Neural progenitor cell (in vitro differentiated cells): ENCODE measurements at regions not wholly inside any gene's neighbourhood (a gene's known extent, or its start where the extent isn't known, plus 50 kb on each side); places are given as distances from the start of the nearest gene placed in this dataset.

ENCODE experiments used
- DNase-seq: peaks from one replicate; pipeline ENCODE4 v3.0.0-alpha.2; 2016; ENCODE audit warnings: low spot score
- H2AFZ ChIP-seq: fragments of 200-600 bp; sonication (generic); replicated peaks from 2 replicates; pipeline ENCODE4 v1.6.1; 2016; ENCODE audit warnings: antibody characterized with exemption
- H3F3A ChIP-seq: fragments of 200-600 bp; sonication (generic); 2 replicates; pipeline ENCODE4 v1.6.1; 2016; ENCODE audit warnings: antibody characterized with exemption, low read depth
- H3K27ac ChIP-seq: fragments of 200-600 bp; sonication (generic); 2 replicates; pipeline ENCODE4 v1.5.1; 2016; ENCODE audit warnings: mild to moderate bottlenecking
- H3K27me3 ChIP-seq: fragments of 200-600 bp; sonication (generic); 2 replicates; pipeline ENCODE4 v1.6.1; 2016; ENCODE audit warnings: mild to moderate bottlenecking, moderate library complexity
- H3K36me3 ChIP-seq: fragments of 200-600 bp; sonication (generic); 2 replicates; pipeline ENCODE4 v1.5.1; 2016
- H3K4me1 ChIP-seq: fragments of 200-600 bp; sonication (generic); 2 replicates; pipeline ENCODE4 v1.6.1; 2016; ENCODE audit warnings: mixed run types
- H3K4me2 ChIP-seq: fragments of 200-600 bp; sonication (generic); 2 replicates; pipeline ENCODE4 v1.6.1; 2016
- H3K4me3 ChIP-seq: fragments of 200-600 bp; sonication (generic); 2 replicates; pipeline ENCODE4 v1.5.1; 2016
- H3K79me2 ChIP-seq: fragments of 200-600 bp; sonication (generic); 2 replicates; pipeline ENCODE4 v1.6.1; 2016; ENCODE audit warnings: low read depth
- H3K9ac ChIP-seq: fragments of 200-600 bp; sonication (generic); 2 replicates; pipeline ENCODE4 v1.6.1; 2016
- H3K9me3 ChIP-seq: fragments of 200-600 bp; sonication (generic); 2 replicates; pipeline ENCODE4 v1.5.1; 2016; ENCODE audit warnings: low read depth
- H4K20me1 ChIP-seq: fragments of 200-600 bp; sonication (generic); 2 replicates; pipeline ENCODE4 v1.6.1; 2016; ENCODE audit warnings: low read depth
- H3K27ac Mint-ChIP-seq: 3 replicates; pipeline ENCODE4 v1.8.0; 2021; ENCODE audit warnings: mixed read lengths
- H3K27me3 Mint-ChIP-seq: 2 replicates; pipeline ENCODE4 v1.8.0; 2022; ENCODE audit warnings: low read depth, mild to moderate bottlenecking, inconsistent platforms, moderate library complexity, mixed read lengths; ENCODE audit not compliant: insufficient read depth
- H3K36me3 Mint-ChIP-seq: 3 replicates; pipeline ENCODE4 v1.8.0; 2021; ENCODE audit warnings: mixed read lengths
- H3K4me1 Mint-ChIP-seq: 3 replicates; pipeline ENCODE4 v1.8.0; 2021; ENCODE audit warnings: mixed read lengths
- H3K4me3 Mint-ChIP-seq: 3 replicates; pipeline ENCODE4 v1.8.0; 2021; ENCODE audit warnings: mild to moderate bottlenecking, moderate library complexity, mixed read lengths
- H3K9me3 Mint-ChIP-seq: 3 replicates; pipeline ENCODE4 v1.8.0; 2020; ENCODE audit warnings: mixed read lengths
- EZH2 ChIP-seq: fragments of 200-600 bp; sonication (generic); IDR thresholded peaks from 2 replicates; pipeline ENCODE4 v1.6.1; 2017; ENCODE audit warnings: antibody characterized with exemption, mild to moderate bottlenecking, moderate library complexity
- EZH2phosphoT487 ChIP-seq: fragments of 200-600 bp; sonication (generic); IDR thresholded peaks from 2 replicates; pipeline ENCODE4 v1.6.1; 2017; ENCODE audit warnings: antibody characterized with exemption
- TF ChIP-seq, protein P1 (sequence below): fragments of 200-600 bp; sonication (generic); IDR thresholded peaks from 2 replicates; pipeline ENCODE4 v1.5.1; 2017; ENCODE audit warnings: antibody characterized with exemption, mild to moderate bottlenecking

DNA sequence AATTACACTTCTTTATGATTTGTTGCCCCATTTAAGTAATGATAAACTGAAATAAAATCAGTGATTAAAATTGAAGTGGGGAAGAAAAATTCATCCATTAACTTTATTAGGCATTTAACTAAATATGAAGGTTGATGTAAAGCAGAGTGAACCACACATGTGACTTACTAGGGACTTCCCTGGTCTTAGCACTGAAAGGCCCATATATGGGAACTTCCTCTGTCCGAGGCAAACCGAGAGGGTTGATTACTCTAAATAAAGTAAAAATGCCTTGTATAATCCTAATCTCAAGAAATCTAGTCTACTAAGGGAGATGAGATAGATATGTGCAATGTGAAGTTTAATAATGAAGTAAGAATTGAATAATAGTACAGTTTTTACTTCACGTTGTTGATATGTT lies 403.9 kb upstream of the RPS6KA3 start:
- Histone ChIP-seq H3K4me3 (no peak overlapping the region), H3K4me1 (peaks cover 6% of the 10 kb centered on the region), H3K9ac (no peak overlapping the region), H3K36me3 (no peaks in the 10 kb centered on the region), H3F3A (no peaks in the 10 kb centered on the region), H3K27ac (no peak overlapping the region), H4K20me1 (no peaks in the 10 kb centered on the region), H2AFZ (no peak overlapping the region), H3K4me2 (no peak overlapping the region), H3K79me2 (no peaks in the 10 kb centered on the region), H3K9me3 (no peaks in the 10 kb centered on the region), H3K27me3 (no peaks in the 10 kb centered on the region)
- no peaks in the 10 kb centered on the region for H3K27me3 Mint-ChIP-seq
- DNase-seq: no peak
- TF ChIP-seq EZH2phosphoT487 (no peak), EZH2 (no peak)
- TF ChIP-seq, protein P1, sequence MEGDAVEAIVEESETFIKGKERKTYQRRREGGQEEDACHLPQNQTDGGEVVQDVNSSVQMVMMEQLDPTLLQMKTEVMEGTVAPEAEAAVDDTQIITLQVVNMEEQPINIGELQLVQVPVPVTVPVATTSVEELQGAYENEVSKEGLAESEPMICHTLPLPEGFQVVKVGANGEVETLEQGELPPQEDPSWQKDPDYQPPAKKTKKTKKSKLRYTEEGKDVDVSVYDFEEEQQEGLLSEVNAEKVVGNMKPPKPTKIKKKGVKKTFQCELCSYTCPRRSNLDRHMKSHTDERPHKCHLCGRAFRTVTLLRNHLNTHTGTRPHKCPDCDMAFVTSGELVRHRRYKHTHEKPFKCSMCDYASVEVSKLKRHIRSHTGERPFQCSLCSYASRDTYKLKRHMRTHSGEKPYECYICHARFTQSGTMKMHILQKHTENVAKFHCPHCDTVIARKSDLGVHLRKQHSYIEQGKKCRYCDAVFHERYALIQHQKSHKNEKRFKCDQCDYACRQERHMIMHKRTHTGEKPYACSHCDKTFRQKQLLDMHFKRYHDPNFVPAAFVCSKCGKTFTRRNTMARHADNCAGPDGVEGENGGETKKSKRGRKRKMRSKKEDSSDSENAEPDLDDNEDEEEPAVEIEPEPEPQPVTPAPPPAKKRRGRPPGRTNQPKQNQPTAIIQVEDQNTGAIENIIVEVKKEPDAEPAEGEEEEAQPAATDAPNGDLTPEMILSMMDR: no peak
- H3K36me3 Mint-ChIP-seq: no peaks in the 10 kb centered on the region
- H3K9me3 Mint-ChIP-seq: no peaks in the 10 kb centered on the region
- no peak overlapping the region for H3K27ac Mint-ChIP-seq
- H3K4me3 Mint-ChIP-seq: no peak overlapping the region
- H3K4me1 Mint-ChIP-seq: peaks cover 15% of the 10 kb centered on the region

DNA sequence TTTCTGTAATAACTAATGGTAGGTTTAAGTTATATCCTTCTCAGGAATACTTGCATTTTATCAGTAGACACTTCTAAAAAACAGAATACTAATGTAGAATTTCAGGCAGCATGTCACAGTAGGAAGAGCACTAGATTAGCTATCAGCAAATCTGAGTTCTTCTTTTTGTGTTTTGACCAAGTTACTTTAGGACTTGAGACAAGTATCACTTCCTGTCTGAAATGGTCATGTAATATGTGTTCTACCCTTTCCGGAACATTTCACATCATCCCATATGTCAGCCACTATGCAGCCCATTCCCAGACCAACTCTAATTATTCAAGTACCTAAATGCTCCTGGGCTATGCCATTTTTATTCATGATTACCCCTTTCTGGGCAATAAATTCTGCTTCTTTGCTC lies 401.8 kb upstream of the RPS6KA3 start:
- Mint-ChIP-seq H3K27me3 (no peaks in the 10 kb centered on the region), H3K36me3 (no peaks in the 10 kb centered on the region), H3K4me3 (no peak overlapping the region), H3K27ac (no peak overlapping the region), H3K9me3 (no peaks in the 10 kb centered on the region), H3K4me1 (peaks cover 31% of the 10 kb centered on the region)
- H3K27ac ChIP-seq: no peak overlapping the region
- TF ChIP-seq, protein P1: no peak
- TF ChIP-seq EZH2 (no peak), EZH2phosphoT487 (no peak)
- H3K9me3 ChIP-seq: no peaks in the 10 kb centered on the region
- no peaks in the 10 kb centered on the region for H3K79me2 ChIP-seq
- no peaks in the 10 kb centered on the region for H3K27me3 ChIP-seq
- no peak overlapping the region for H3K4me3 ChIP-seq
- no peak for DNase-seq
- no peak overlapping the region for H3K9ac ChIP-seq
- H2AFZ ChIP-seq: no peak overlapping the region
- H3F3A ChIP-seq: no peaks in the 10 kb centered on the region
- H3K4me1 ChIP-seq: peaks cover 14% of the 10 kb centered on the region
- H4K20me1 ChIP-seq: no peaks in the 10 kb centered on the region
- H3K36me3 ChIP-seq: no peaks in the 10 kb centered on the region
- H3K4me2 ChIP-seq: no peak overlapping the region

DNA sequence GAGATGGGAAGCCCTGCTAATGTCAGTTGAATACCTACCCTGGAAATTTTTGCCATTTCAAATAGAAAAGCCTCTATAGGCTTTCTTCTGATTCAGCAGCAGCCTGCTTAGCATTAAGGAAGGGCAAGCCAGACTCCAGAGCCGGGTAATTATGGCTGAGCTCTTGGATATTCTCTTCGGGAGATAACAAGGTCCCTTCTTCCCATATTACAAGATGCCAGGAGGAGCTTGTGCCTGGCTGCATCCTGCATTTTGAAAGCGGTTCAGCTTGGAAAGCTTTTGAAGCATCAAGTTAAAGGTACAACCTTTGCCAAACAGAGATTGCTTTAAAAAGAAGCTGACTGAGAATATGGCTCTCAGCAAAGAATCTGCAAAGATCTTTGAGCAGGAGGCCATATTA lies 399.6 kb upstream of the RPS6KA3 start:
- H3K4me2 ChIP-seq: no peak overlapping the region
- H3K27me3 Mint-ChIP-seq: no peaks in the 10 kb centered on the region
- H3K4me1 Mint-ChIP-seq: peaks cover 39% of the 10 kb centered on the region
- H3K27ac ChIP-seq: no peak overlapping the region
- H3K4me3 ChIP-seq: no peak overlapping the region
- H3K79me2 ChIP-seq: no peaks in the 10 kb centered on the region
- no peak for DNase-seq
- H3K27ac Mint-ChIP-seq: no peak overlapping the region
- no peaks in the 10 kb centered on the region for H4K20me1 ChIP-seq
- TF ChIP-seq EZH2: no peak
- TF ChIP-seq, protein P1: no peak
- TF ChIP-seq EZH2phosphoT487: no peak
- no peaks in the 10 kb centered on the region for H3K36me3 ChIP-seq
- H3K27me3 ChIP-seq: no peaks in the 10 kb centered on the region
- peak overlapping the region; percentile 8 for H2AFZ ChIP-seq
- no peak overlapping the region for H3K4me3 Mint-ChIP-seq
- H3K36me3 Mint-ChIP-seq: no peaks in the 10 kb centered on the region
- H3K9me3 Mint-ChIP-seq: no peaks in the 10 kb centered on the region
- no peaks in the 10 kb centered on the region for H3K9me3 ChIP-seq
- H3F3A ChIP-seq: no peaks in the 10 kb centered on the region
- no peak overlapping the region for H3K9ac ChIP-seq
- peaks cover 22% of the 10 kb centered on the region for H3K4me1 ChIP-seq
